ENCODE measurements at regions not wholly inside any gene's neighbourhood (a gene's known extent, or its start where the extent isn't known, plus 50 kb on each side); places are given as distances from the start of the nearest gene placed in this dataset.
A peak's percentile ranks its signal among the peaks of the same experiment; 100 is the strongest.

GRCh38 chr13:30135868-30136267 lies 171.5 kb downstream of the KATNAL1 start:
- H3K4me1 ChIP-seq, result no peaks in the 10 kb centered on the region
- in situ Hi-C loops (cut with MboI; ENCODE audit: low sequenced_read_pairs in 4 of 4), result loop anchor here (10.0 to 25.0 kb wide), 7 partner anchors 201 to 901 kb away; partner anchors contain the start of gene HMGB1 (in 2 of the 4)
- H3K27ac ChIP-seq, result no peak overlapping the region
- no peaks in the 10 kb centered on the region for H3K27me3 ChIP-seq
- TF ChIP-seq, protein P1, sequence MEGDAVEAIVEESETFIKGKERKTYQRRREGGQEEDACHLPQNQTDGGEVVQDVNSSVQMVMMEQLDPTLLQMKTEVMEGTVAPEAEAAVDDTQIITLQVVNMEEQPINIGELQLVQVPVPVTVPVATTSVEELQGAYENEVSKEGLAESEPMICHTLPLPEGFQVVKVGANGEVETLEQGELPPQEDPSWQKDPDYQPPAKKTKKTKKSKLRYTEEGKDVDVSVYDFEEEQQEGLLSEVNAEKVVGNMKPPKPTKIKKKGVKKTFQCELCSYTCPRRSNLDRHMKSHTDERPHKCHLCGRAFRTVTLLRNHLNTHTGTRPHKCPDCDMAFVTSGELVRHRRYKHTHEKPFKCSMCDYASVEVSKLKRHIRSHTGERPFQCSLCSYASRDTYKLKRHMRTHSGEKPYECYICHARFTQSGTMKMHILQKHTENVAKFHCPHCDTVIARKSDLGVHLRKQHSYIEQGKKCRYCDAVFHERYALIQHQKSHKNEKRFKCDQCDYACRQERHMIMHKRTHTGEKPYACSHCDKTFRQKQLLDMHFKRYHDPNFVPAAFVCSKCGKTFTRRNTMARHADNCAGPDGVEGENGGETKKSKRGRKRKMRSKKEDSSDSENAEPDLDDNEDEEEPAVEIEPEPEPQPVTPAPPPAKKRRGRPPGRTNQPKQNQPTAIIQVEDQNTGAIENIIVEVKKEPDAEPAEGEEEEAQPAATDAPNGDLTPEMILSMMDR (IDR thresholded peaks at IDR 0.05 in 4 of 5, conservative IDR thresholded peaks at IDR 0.05 in 1 of 5), result no peak
- no peak for TF ChIP-seq POLR2A (IDR thresholded peaks at IDR 0.05)
- intact Hi-C loops (cut with DNase I; ENCODE audit: low total_unique reads), result no loop called here
- DNase-seq (no peak), ATAC-seq (no peak)
- H3K36me3 ChIP-seq, result no peaks in the 10 kb centered on the region
- H3K4me3 ChIP-seq, result no peak overlapping the region
- H3K9me3 ChIP-seq, result no peaks in the 10 kb centered on the region

DNA sequence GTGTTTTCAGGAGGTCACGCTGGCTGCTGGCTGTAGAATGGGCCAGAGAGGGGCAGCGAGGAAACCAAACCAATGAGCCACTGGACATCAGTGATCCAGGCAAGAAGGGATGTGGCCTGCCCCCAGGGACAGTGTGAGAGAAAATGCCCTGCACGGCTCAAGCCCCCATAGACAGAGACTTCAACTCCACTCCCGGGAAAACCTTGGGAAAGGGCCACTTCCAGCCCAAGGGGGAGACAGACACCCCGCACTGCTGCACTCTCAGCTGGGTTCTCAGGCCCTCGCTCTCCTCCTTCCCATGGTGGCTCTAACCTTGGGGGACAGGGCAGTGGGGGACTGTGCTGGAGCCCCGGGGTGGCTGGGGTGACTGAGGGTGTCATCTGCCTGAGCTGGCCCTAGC lies 172.0 kb downstream of the KATNAL1 start:
- in situ Hi-C loops (cut with MboI; ENCODE audit: low sequenced_read_pairs in 4 of 4), result loop anchor here (10.0 to 25.0 kb wide), 7 partner anchors 202 to 902 kb away; partner anchors contain the start of gene HMGB1 (in 2 of the 4)

GRCh38 chr13:30134578-30134977 lies 172.8 kb downstream of the KATNAL1 start:
- no peaks in the 10 kb centered on the region for H3K36me3 ChIP-seq
- H3K4me1 ChIP-seq, result no peaks in the 10 kb centered on the region
- H3K9me3 ChIP-seq, result no peaks in the 10 kb centered on the region
- in situ Hi-C loops (cut with MboI; ENCODE audit: low sequenced_read_pairs in 4 of 4) (loop anchor here (10.0 to 25.0 kb wide), 7 partner anchors 203 to 903 kb away; partner anchors contain the start of gene HMGB1 (in 2 of the 4)), intact Hi-C loops (cut with DNase I; ENCODE audit: low total_unique reads) (loop anchor here (5.0 kb wide), 3 partner anchors 328 to 908 kb away; no protein-coding TSS in a partner anchor)
- TF ChIP-seq POLR2A (IDR thresholded peaks at IDR 0.05), result no peak
- TF ChIP-seq, protein P1 (IDR thresholded peaks at IDR 0.05 in 4 of 5, conservative IDR thresholded peaks at IDR 0.05 in 1 of 5), result no peak
- ATAC-seq (no peak), DNase-seq (no peak)
- H3K4me3 ChIP-seq, result no peak overlapping the region
- no peak overlapping the region for H3K27ac ChIP-seq
- no peaks in the 10 kb centered on the region for H3K27me3 ChIP-seq

More for the DNA sequence above, 172.0 kb downstream of the KATNAL1 start:
- no peak for DNase-seq
- no peak for ATAC-seq
- no peaks in the 10 kb centered on the region for H3K4me1 ChIP-seq
- no peak overlapping the region for H3K27ac ChIP-seq
- H3K27me3 ChIP-seq, result no peaks in the 10 kb centered on the region
- no peak for TF ChIP-seq POLR2A (IDR thresholded peaks at IDR 0.05)
- TF ChIP-seq, protein P1 (IDR thresholded peaks at IDR 0.05 in 4 of 5, conservative IDR thresholded peaks at IDR 0.05 in 1 of 5), result no peak
- intact Hi-C loops (cut with DNase I; ENCODE audit: low total_unique reads), result no loop called here
- H3K9me3 ChIP-seq, result no peaks in the 10 kb centered on the region
- H3K36me3 ChIP-seq, result no peaks in the 10 kb centered on the region
- H3K4me3 ChIP-seq, result no peak overlapping the region

DNA sequence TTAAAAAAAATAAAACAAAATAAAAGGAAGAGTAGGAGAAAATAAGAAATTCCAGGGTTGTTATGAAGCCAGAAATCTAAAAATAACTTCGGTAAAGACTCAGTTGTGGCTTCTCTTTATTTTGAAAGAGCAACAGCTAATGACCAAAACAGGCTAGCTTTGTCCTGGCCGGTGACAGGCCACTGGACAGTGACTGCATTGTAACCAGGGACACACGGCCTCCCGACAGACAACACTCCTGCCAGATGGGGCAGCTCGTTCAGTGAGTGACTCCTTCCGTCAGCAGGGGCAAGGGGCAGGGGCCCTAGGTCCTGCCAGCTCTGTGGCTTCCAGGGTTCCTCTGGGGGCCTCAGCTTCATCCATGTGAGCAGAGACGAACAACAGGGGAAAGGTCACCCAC lies 173.4 kb downstream of the KATNAL1 start:
- Histone ChIP-seq H3K36me3 (no peaks in the 10 kb centered on the region), H3K9me3 (no peaks in the 10 kb centered on the region), H3K27ac (no peak overlapping the region), H3K4me3 (no peak overlapping the region), H3K4me1 (no peaks in the 10 kb centered on the region), H3K27me3 (no peaks in the 10 kb centered on the region)
- no peak for TF ChIP-seq POLR2A (IDR thresholded peaks at IDR 0.05)
- TF ChIP-seq, protein P1 (IDR thresholded peaks at IDR 0.05 in 4 of 5, conservative IDR thresholded peaks at IDR 0.05 in 1 of 5), result no peak
- in situ Hi-C loops (cut with MboI; ENCODE audit: low sequenced_read_pairs in 4 of 4) (loop anchor here (10.0 to 25.0 kb wide), 7 partner anchors 203 to 903 kb away; partner anchors contain the start of gene HMGB1 (in 2 of the 4)), intact Hi-C loops (cut with DNase I; ENCODE audit: low total_unique reads) (loop anchor here (5.0 kb wide), 3 partner anchors 328 to 908 kb away; no protein-coding TSS in a partner anchor)
- ATAC-seq (peak in 1 of 2 donors; percentile 4), DNase-seq (no peak)

Data from gastrocnemius medialis (tissue), 4 donors.